Endothelial cell of umbilical vein (primary cell): ENCODE measurements at regions not wholly inside any gene's neighbourhood (a gene's known extent, or its start where the extent isn't known, plus 50 kb on each side); places are given as distances from the start of the nearest gene placed in this dataset.
"Not testable (repeated sequence)": the region's sequence is repeated elsewhere in the genome, so short reads cannot be mapped to it uniquely, and the experiment has no call there.

ENCODE experiments used
- BruUV-seq: library from RNA; stranded (reverse); fragments of 400-500 nt; replicated peaks from 2 replicates; lab custom pipeline; 2021; lab: Mats Ljungman, UMichigan
- CTCF ChIA-PET: fragments of 300-600, 350-600 bp; sonication (Branson Sonifier 250); formaldehyde crosslinking; loops from one replicate; lab custom pipeline; 2021; ENCODE audit warnings: antibody characterized with exemption, inconsistent platforms; lab: Charles Lee
- POLR2A ChIA-PET: fragments of 300-600, 350-600 bp; sonication (Branson Sonifier 250); formaldehyde crosslinking; loops from one replicate; lab custom pipeline; 2021; ENCODE audit warnings: antibody characterized with exemption, inconsistent platforms; lab: Charles Lee
- DNase-seq: peaks from one replicate; pipeline ENCODE4 v3.0.0-alpha.2; 2011; ENCODE audit warnings: low read depth, low spot score
- FAIRE-seq: peaks from 2 replicates; lab custom pipeline; 2011; peaks lifted over from hg19 to GRCh38; lab: Jason Lieb, UNC
- H2AFZ ChIP-seq: 2 replicates; pipeline ENCODE4 v1.6.0; 2012; ENCODE audit warnings: low read depth, low read length, control low read depth, inconsistent platforms
- H3K27ac ChIP-seq: 2 replicates; pipeline ENCODE4 v1.5.1; 2011; ENCODE audit warnings: low read depth, mild to moderate bottlenecking, control low read depth, low read length, moderate library complexity; ENCODE audit not compliant: insufficient read depth
- H3K27me3 ChIP-seq, 2 experiments: 2 replicates each; pipeline versions ENCODE4 v1.6.0 to v1.6.1; 2011; ENCODE audit warnings: low read length in 2 of 2, mixed read lengths in 1 of 2; ENCODE audit not compliant: control insufficient read depth in 2 of 2, insufficient read depth in 2 of 2
- H3K36me3 ChIP-seq, 2 experiments: 2 replicates in 1 of 2; 3 replicates in 1 of 2; pipeline ENCODE4 v1.5.1; 2011; ENCODE audit warnings: low read length in 2 of 2, mild to moderate bottlenecking in 1 of 2, moderate library complexity in 1 of 2; ENCODE audit not compliant: control insufficient read depth in 2 of 2, insufficient read depth in 2 of 2; ENCODE audit errors: extremely low read depth in 1 of 2
- H3K4me1 ChIP-seq: 3 replicates; pipeline ENCODE4 v1.5.1; 2011; ENCODE audit warnings: mild to moderate bottlenecking, low read length; ENCODE audit not compliant: control insufficient read depth, insufficient read depth; ENCODE audit errors: extremely low read depth
- H3K4me2 ChIP-seq: 2 replicates; pipeline ENCODE4 v1.6.1; 2011; ENCODE audit warnings: low read length, control low read depth, mixed read lengths; ENCODE audit not compliant: insufficient read depth
- H3K4me3 ChIP-seq, 3 experiments: fragments of 200-600 bp in 1 of 3; sonication (generic), shearing (Covaris generic) in 1 of 3; replicated peaks in 1 of 3; 2 replicates each; pipeline ENCODE4 v1.5.1; 2011 to 2016; ENCODE audit warnings: control low read depth in 3 of 3, low read length in 3 of 3, mild to moderate bottlenecking in 2 of 3, inconsistent platforms in 1 of 3, low read depth in 1 of 3, moderate library complexity in 1 of 3; ENCODE audit not compliant: insufficient read depth in 1 of 3
- H3K79me2 ChIP-seq: 2 replicates; pipeline ENCODE4 v1.6.0; 2012; ENCODE audit warnings: low read length, inconsistent platforms; ENCODE audit not compliant: control insufficient read depth, insufficient read depth
- H3K9ac ChIP-seq: replicated peaks from 2 replicates; pipeline ENCODE3; 2011; ENCODE audit warnings: low read length, control low read depth; ENCODE audit not compliant: insufficient read depth; ENCODE audit errors: extremely low read depth
- H3K9me1 ChIP-seq: replicated peaks from 3 replicates; pipeline ENCODE4 v1.6.0; 2011; ENCODE audit warnings: mild to moderate bottlenecking, low read length; ENCODE audit not compliant: control insufficient read depth, insufficient read depth; ENCODE audit errors: extremely low read depth
- H3K9me3 ChIP-seq: replicated peaks from 2 replicates; pipeline ENCODE4 v1.5.1; 2012; ENCODE audit warnings: low read length, inconsistent platforms; ENCODE audit not compliant: control insufficient read depth, insufficient read depth
- H4K20me1 ChIP-seq: replicated peaks from 2 replicates; pipeline ENCODE3; 2011; ENCODE audit warnings: mild to moderate bottlenecking, low read length; ENCODE audit not compliant: control insufficient read depth, insufficient read depth; ENCODE audit errors: extremely low read depth
- EZH2 ChIP-seq: IDR thresholded peaks from 2 replicates; pipeline ENCODE4 v1.6.1; 2012; ENCODE audit warnings: borderline replicate concordance, low read depth, mild to moderate bottlenecking, moderate library complexity, low read length, inconsistent platforms; ENCODE audit not compliant: severe bottlenecking
- FOS ChIP-seq: IDR thresholded peaks from 2 replicates; pipeline ENCODE4 v1.6.1; 2011; ENCODE audit warnings: mild to moderate bottlenecking, low read length, moderate library complexity, borderline replicate concordance; ENCODE audit not compliant: insufficient read depth
- GATA2 ChIP-seq: IDR thresholded peaks from 2 replicates; pipeline ENCODE4 v1.7.0; 2011; ENCODE audit warnings: low read depth, mild to moderate bottlenecking, moderate library complexity, mixed read lengths, low read length; ENCODE audit not compliant: insufficient read length, insufficient read depth
- JUN ChIP-seq: IDR thresholded peaks from 2 replicates; pipeline ENCODE4 v1.6.1; 2011; ENCODE audit warnings: borderline replicate concordance, low read depth; ENCODE audit not compliant: insufficient read length, insufficient read depth
- MAX ChIP-seq: IDR thresholded peaks from 2 replicates; pipeline ENCODE4 v1.6.1; 2011; ENCODE audit not compliant: insufficient read depth, insufficient read length
- MYC ChIP-seq: IDR thresholded peaks from one replicate; pipeline ENCODE4 v1.6.1; 2011; ENCODE audit warnings: mild to moderate bottlenecking, low read depth, low read length
- POLR2A ChIP-seq: IDR thresholded peaks from 2 replicates; pipeline ENCODE4 v1.6.1; 2012; ENCODE audit warnings: low read depth, mild to moderate bottlenecking, control low read depth, low read length
- POLR2AphosphoS5 ChIP-seq: IDR thresholded peaks from 2 replicates; pipeline ENCODE4 v1.6.1; 2012; ENCODE audit warnings: low read depth, mild to moderate bottlenecking, control low read depth, low read length, moderate library complexity; ENCODE audit not compliant: insufficient read depth
- dilution Hi-C: fragments of 300-500 bp; cut with MboI; formaldehyde crosslinking; loops from one replicate; pipeline ENCODE4 v1.15.0; 2019; ENCODE audit warnings: low sequenced_read_pairs; ENCODE audit not compliant: extremely low pct_ligation_motif_present
- intact Hi-C: fragments of 100-400 bp; cut with micrococcal nuclease; formaldehyde crosslinking; loops from one replicate; pipeline ENCODE4 v1.10.0; 2022
- TF ChIP-seq, protein P1 (sequence below), 2 donors: IDR thresholded peaks; 1 replicate in 1 of 2; 2 replicates in 1 of 2; pipeline ENCODE4 v1.5.1; 2011; ENCODE audit warnings: low read length in 2 of 2, mild to moderate bottlenecking in 2 of 2, moderate library complexity in 2 of 2, control low read depth in 1 of 2, inconsistent platforms in 1 of 2, low read depth in 1 of 2; ENCODE audit not compliant: insufficient read depth in 1 of 2; ENCODE audit errors: extremely low read depth in 1 of 2

- CTCF ChIA-PET, H3K4me1 ChIP-seq, H3K36me3 ChIP-seq, H2AFZ ChIP-seq, dilution Hi-C loops, POLR2A ChIA-PET, FAIRE-seq, H3K9ac ChIP-seq, H3K27me3 ChIP-seq, H3K9me3 ChIP-seq, H3K27ac ChIP-seq, H3K79me2 ChIP-seq, H3K9me1 ChIP-seq, H3K4me3 ChIP-seq, intact Hi-C loops, H3K4me2 ChIP-seq, H4K20me1 ChIP-seq, DNase-seq, BruUV-seq: not testable (repeated sequence)
Measured at GRCh38 chr4:31750581-31750980, 1030.4 kb downstream of the PCDH7 start.

GRCh38 chr4:31755751-31756150 is 1035.6 kb downstream of the PCDH7 start:
- Histone ChIP-seq H3K9ac (no peak overlapping the region), H2AFZ (no peak overlapping the region), H3K27ac (no peak overlapping the region), H3K4me2 (no peak overlapping the region), H3K36me3 (no peaks in the 10 kb centered on the region), H4K20me1 (no peaks in the 10 kb centered on the region), H3K27me3 (no peaks in the 10 kb centered on the region), H3K4me1 (no peaks in the 10 kb centered on the region), H3K4me3 (no peak overlapping the region), H3K9me1 (no peaks in the 10 kb centered on the region), H3K9me3 (no peaks in the 10 kb centered on the region), H3K79me2 (no peaks in the 10 kb centered on the region)
- FAIRE-seq (no peak), DNase-seq (no peak)
- dilution Hi-C loops (no loop called here), intact Hi-C loops (no loop called here)
- TF ChIP-seq EZH2: no peak
- no peak for TF ChIP-seq MYC
- no peak for TF ChIP-seq GATA2
- TF ChIP-seq JUN: no peak
- no peak for TF ChIP-seq POLR2A
- TF ChIP-seq, protein P1, sequence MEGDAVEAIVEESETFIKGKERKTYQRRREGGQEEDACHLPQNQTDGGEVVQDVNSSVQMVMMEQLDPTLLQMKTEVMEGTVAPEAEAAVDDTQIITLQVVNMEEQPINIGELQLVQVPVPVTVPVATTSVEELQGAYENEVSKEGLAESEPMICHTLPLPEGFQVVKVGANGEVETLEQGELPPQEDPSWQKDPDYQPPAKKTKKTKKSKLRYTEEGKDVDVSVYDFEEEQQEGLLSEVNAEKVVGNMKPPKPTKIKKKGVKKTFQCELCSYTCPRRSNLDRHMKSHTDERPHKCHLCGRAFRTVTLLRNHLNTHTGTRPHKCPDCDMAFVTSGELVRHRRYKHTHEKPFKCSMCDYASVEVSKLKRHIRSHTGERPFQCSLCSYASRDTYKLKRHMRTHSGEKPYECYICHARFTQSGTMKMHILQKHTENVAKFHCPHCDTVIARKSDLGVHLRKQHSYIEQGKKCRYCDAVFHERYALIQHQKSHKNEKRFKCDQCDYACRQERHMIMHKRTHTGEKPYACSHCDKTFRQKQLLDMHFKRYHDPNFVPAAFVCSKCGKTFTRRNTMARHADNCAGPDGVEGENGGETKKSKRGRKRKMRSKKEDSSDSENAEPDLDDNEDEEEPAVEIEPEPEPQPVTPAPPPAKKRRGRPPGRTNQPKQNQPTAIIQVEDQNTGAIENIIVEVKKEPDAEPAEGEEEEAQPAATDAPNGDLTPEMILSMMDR (IDR thresholded peaks at IDR 0.05; ENCODE audit: extremely low read depth in 1 of 2, insufficient read depth in 1 of 2, low read depth in 1 of 2, low read length in 2 of 2): no peak
- TF ChIP-seq POLR2AphosphoS5: no peak
- no peak for TF ChIP-seq MAX
- TF ChIP-seq FOS: no peak
- BruUV-seq: no TSS peak
- ChIA-PET POLR2A (no interaction called here), CTCF (interaction anchor here (1.0 to 1.4 kb wide), 2 partner anchors 8 to 9 kb away, joined by 4 to 5 read pairs; no protein-coding TSS in a partner anchor)
